Astrocyte (in vitro differentiated cells and primary cell): ENCODE measurements at regions not wholly inside any gene's neighbourhood (a gene's known extent, or its start where the extent isn't known, plus 50 kb on each side); places are given as distances from the start of the nearest gene placed in this dataset.
A peak's percentile ranks its signal among the peaks of the same experiment; 100 is the strongest.

Experiments
- DNase-seq: peaks from one replicate; pipeline ENCODE4 v3.0.0-alpha.2; 2010; ENCODE audit warnings: low read depth
- FAIRE-seq: peaks from 2 replicates; lab custom pipeline; 2011; peaks lifted over from hg19 to GRCh38; lab: Jason Lieb, UNC
- H2AFZ ChIP-seq: 2 replicates; pipeline ENCODE4 v1.6.0; 2012; ENCODE audit warnings: low read depth, low read length, inconsistent platforms
- H3K27ac ChIP-seq: 2 replicates; pipeline ENCODE4 v1.5.1; 2011; ENCODE audit warnings: low read depth, low read length, inconsistent platforms
- H3K27me3 ChIP-seq: 2 replicates; pipeline ENCODE4 v1.6.0; 2011; ENCODE audit warnings: low read length, inconsistent platforms; ENCODE audit not compliant: insufficient read depth
- H3K36me3 ChIP-seq: 2 replicates; pipeline ENCODE4 v1.5.1; 2011; ENCODE audit warnings: low read length, inconsistent platforms; ENCODE audit not compliant: insufficient read depth
- H3K4me1 ChIP-seq: 2 replicates; pipeline ENCODE4 v1.5.1; 2011; ENCODE audit warnings: low read length, inconsistent platforms; ENCODE audit not compliant: insufficient read depth
- H3K4me2 ChIP-seq: 2 replicates; pipeline ENCODE4 v1.6.0; 2012; ENCODE audit warnings: low read length, inconsistent platforms
- H3K4me3 ChIP-seq: 2 replicates; pipeline ENCODE4 v1.5.1; 2011; ENCODE audit warnings: low read depth, mild to moderate bottlenecking, low read length, inconsistent platforms; ENCODE audit not compliant: insufficient read depth
- H3K79me2 ChIP-seq: 2 replicates; pipeline ENCODE4 v1.6.0; 2012; ENCODE audit warnings: mild to moderate bottlenecking, low read length, inconsistent platforms; ENCODE audit not compliant: insufficient read depth
- H3K9ac ChIP-seq: 2 replicates; pipeline ENCODE4 v1.6.0; 2012; ENCODE audit warnings: mild to moderate bottlenecking, low read length, inconsistent platforms
- H3K9me3 ChIP-seq: 2 replicates; pipeline ENCODE4 v1.5.1; 2012; ENCODE audit warnings: low read depth, mild to moderate bottlenecking, low read length, inconsistent platforms; ENCODE audit not compliant: insufficient read depth
- H4K20me1 ChIP-seq: 2 replicates; pipeline ENCODE4 v1.6.0; 2012; ENCODE audit warnings: low read length, inconsistent platforms; ENCODE audit not compliant: insufficient read depth
- H3K27ac Mint-ChIP-seq: one replicate; pipeline ENCODE4 v1.8.0; 2021; ENCODE audit warnings: mild to moderate bottlenecking, mixed read lengths; ENCODE audit not compliant: unreplicated experiment
- H3K27me3 Mint-ChIP-seq: one replicate; pipeline ENCODE4 v1.8.0; 2021; ENCODE audit warnings: low read depth, mixed read lengths; ENCODE audit not compliant: unreplicated experiment
- H3K36me3 Mint-ChIP-seq: one replicate; pipeline ENCODE4 v1.8.0; 2021; ENCODE audit warnings: low read depth, mixed read lengths; ENCODE audit not compliant: unreplicated experiment
- H3K4me1 Mint-ChIP-seq: one replicate; pipeline ENCODE4 v1.8.0; 2021; ENCODE audit warnings: low read depth, mixed read lengths; ENCODE audit not compliant: unreplicated experiment
- H3K4me3 Mint-ChIP-seq: one replicate; pipeline ENCODE4 v1.8.0; 2021; ENCODE audit warnings: mild to moderate bottlenecking, moderate library complexity, mixed read lengths; ENCODE audit not compliant: unreplicated experiment
- H3K9me3 Mint-ChIP-seq: one replicate; pipeline ENCODE4 v1.8.0; 2021; ENCODE audit warnings: mild to moderate bottlenecking, mixed read lengths; ENCODE audit not compliant: unreplicated experiment
- CTCF ChIP-seq: IDR thresholded peaks from 2 replicates; pipeline ENCODE4 v1.5.1; 2011; ENCODE audit warnings: low read depth, mild to moderate bottlenecking, inconsistent platforms, low read length, moderate library complexity; ENCODE audit not compliant: insufficient read depth
- EZH2 ChIP-seq: IDR thresholded peaks from 2 replicates; pipeline ENCODE4 v1.6.1; 2012; ENCODE audit warnings: mild to moderate bottlenecking, low read length, inconsistent platforms; ENCODE audit not compliant: insufficient read depth

- Histone ChIP-seq H3K4me1 (no peaks in the 10 kb centered on the region), H3K9ac (no peak overlapping the region), H3K27ac (no peak overlapping the region), H3K4me3 (no peak overlapping the region), H3K9me3 (no peaks in the 10 kb centered on the region), H3K27me3 (peaks cover 3% of the 10 kb centered on the region), H4K20me1 (no peaks in the 10 kb centered on the region), H3K4me2 (no peak overlapping the region), H2AFZ (no peak overlapping the region), H3K36me3 (no peaks in the 10 kb centered on the region), H3K79me2 (no peaks in the 10 kb centered on the region)
- no peak for DNase-seq
- no peaks in the 10 kb centered on the region for H3K36me3 Mint-ChIP-seq
- H3K27me3 Mint-ChIP-seq = peaks cover 10% of the 10 kb centered on the region
- FAIRE-seq = no peak
- H3K9me3 Mint-ChIP-seq = peaks cover 2% of the 10 kb centered on the region
- TF ChIP-seq CTCF (no peak), EZH2 (no peak)
- H3K4me1 Mint-ChIP-seq = peaks cover 12% of the 10 kb centered on the region
- H3K27ac Mint-ChIP-seq = no peak overlapping the region
- no peak overlapping the region for H3K4me3 Mint-ChIP-seq
These were observed 367.1 kb downstream of the HRH4 start for GRCh38 chr18:24827501-24827900.

GRCh38 chr18:24831081-24831480 is 370.6 kb downstream of the HRH4 start:
- DNase-seq (no peak), FAIRE-seq (no peak)
- peaks cover 15% of the 10 kb centered on the region for H3K4me1 Mint-ChIP-seq
- H3K9me3 Mint-ChIP-seq = peaks cover 2% of the 10 kb centered on the region
- Histone ChIP-seq H4K20me1 (no peaks in the 10 kb centered on the region), H3K4me1 (no peaks in the 10 kb centered on the region), H3K36me3 (no peaks in the 10 kb centered on the region), H3K79me2 (no peaks in the 10 kb centered on the region), H3K9ac (no peak overlapping the region), H3K4me2 (no peak overlapping the region), H3K27me3 (peaks cover 3% of the 10 kb centered on the region), H3K4me3 (no peak overlapping the region), H3K27ac (no peak overlapping the region), H2AFZ (no peak overlapping the region), H3K9me3 (no peaks in the 10 kb centered on the region)
- peaks cover 13% of the 10 kb centered on the region for H3K27me3 Mint-ChIP-seq
- no peak overlapping the region for H3K4me3 Mint-ChIP-seq
- no peaks in the 10 kb centered on the region for H3K36me3 Mint-ChIP-seq
- TF ChIP-seq EZH2 (no peak), CTCF (no peak)
- H3K27ac Mint-ChIP-seq = no peak overlapping the region

- Histone ChIP-seq H3K27me3 (peaks cover 3% of the 10 kb centered on the region), H2AFZ (no peak overlapping the region), H3K36me3 (no peaks in the 10 kb centered on the region), H3K4me3 (no peak overlapping the region), H4K20me1 (no peaks in the 10 kb centered on the region), H3K27ac (no peak overlapping the region), H3K9me3 (no peaks in the 10 kb centered on the region), H3K9ac (no peak overlapping the region), H3K79me2 (no peaks in the 10 kb centered on the region), H3K4me1 (peaks cover 4% of the 10 kb centered on the region), H3K4me2 (no peak overlapping the region)
- TF ChIP-seq CTCF = no peak
- no peak for TF ChIP-seq EZH2
- H3K4me3 Mint-ChIP-seq = peak overlapping the region; percentile 51
- peaks cover 18% of the 10 kb centered on the region for H3K4me1 Mint-ChIP-seq
- peak overlapping the region; percentile 29 for H3K27ac Mint-ChIP-seq
- FAIRE-seq = no peak
- peaks cover 2% of the 10 kb centered on the region for H3K9me3 Mint-ChIP-seq
- H3K27me3 Mint-ChIP-seq = peaks cover 13% of the 10 kb centered on the region
- no peaks in the 10 kb centered on the region for H3K36me3 Mint-ChIP-seq
- no peak for DNase-seq
These were observed 371.6 kb downstream of the HRH4 start for GRCh38 chr18:24831871-24832665.
